ENCODE measurements at regions not wholly inside any gene's neighbourhood (a gene's known extent, or its start where the extent isn't known, plus 50 kb on each side); places are given as distances from the start of the nearest gene placed in this dataset.

DNA sequence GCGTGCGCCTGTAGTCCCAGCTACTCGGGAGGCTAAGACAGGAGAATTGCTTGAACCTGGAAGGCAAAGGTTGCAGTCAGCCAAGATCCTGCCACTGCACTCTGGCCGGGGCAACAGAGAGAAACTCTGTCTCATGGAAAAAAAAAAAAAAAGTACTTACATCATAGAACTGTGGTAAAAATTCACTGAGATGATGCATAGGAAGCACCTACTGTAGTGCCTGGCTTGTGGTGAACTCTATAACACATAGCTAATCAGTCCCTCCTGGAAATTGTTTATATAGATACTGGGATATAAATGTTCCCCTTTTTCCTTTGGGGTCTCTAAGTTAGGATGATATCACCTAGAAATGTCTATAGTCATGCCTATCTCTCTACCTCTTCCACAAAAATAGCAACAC is 89.7 kb upstream of the CPM start:
- TF ChIP-seq, protein P1, sequence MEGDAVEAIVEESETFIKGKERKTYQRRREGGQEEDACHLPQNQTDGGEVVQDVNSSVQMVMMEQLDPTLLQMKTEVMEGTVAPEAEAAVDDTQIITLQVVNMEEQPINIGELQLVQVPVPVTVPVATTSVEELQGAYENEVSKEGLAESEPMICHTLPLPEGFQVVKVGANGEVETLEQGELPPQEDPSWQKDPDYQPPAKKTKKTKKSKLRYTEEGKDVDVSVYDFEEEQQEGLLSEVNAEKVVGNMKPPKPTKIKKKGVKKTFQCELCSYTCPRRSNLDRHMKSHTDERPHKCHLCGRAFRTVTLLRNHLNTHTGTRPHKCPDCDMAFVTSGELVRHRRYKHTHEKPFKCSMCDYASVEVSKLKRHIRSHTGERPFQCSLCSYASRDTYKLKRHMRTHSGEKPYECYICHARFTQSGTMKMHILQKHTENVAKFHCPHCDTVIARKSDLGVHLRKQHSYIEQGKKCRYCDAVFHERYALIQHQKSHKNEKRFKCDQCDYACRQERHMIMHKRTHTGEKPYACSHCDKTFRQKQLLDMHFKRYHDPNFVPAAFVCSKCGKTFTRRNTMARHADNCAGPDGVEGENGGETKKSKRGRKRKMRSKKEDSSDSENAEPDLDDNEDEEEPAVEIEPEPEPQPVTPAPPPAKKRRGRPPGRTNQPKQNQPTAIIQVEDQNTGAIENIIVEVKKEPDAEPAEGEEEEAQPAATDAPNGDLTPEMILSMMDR (IDR thresholded peaks at IDR 0.05), result no peak
- no peak for TF ChIP-seq POLR2A (IDR thresholded peaks at IDR 0.05)

All from lower leg skin (tissue), 3 donors.